ENCODE measurements at regions not wholly inside any gene's neighbourhood (a gene's known extent, or its start where the extent isn't known, plus 50 kb on each side); places are given as distances from the start of the nearest gene placed in this dataset.

DNA sequence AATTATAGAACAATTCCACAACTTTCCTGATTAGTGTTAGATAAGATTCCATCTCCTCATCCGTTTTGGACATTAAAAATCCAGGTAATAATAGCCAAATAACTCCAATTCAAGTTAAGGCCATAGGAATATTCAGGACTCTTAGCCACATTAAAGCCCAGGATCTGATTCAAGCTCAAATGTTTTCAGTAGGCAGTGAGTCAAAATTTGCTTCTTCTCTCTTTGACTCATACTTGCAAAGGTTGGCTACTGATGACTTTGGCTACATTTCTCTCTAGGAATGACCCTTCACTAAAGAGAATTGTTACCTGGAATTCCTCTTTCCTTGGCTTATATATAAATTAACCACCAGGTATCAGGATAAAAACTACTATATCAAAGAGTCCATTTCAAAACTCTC is 354.9 kb upstream of the HS3ST1 start:
- no peaks in the 10 kb centered on the region for H3K36me3 Mint-ChIP-seq (ENCODE audit: low read depth)
- intact Hi-C loops (cut with micrococcal nuclease): no loop called here

GRCh38 chr4:11782859-11783258 is 354.2 kb upstream of the HS3ST1 start:
- peaks cover 5% of the 10 kb centered on the region for H3K4me1 Mint-ChIP-seq (ENCODE audit: low read depth)
- no peaks in the 10 kb centered on the region for H3K36me3 Mint-ChIP-seq (ENCODE audit: low read depth)
- no peak overlapping the region for H3K4me3 Mint-ChIP-seq
- intact Hi-C loops (cut with micrococcal nuclease): no loop called here
- no peak overlapping the region for H3K27ac Mint-ChIP-seq
- no peaks in the 10 kb centered on the region for H3K9me3 Mint-ChIP-seq
- peaks cover 4% of the 10 kb centered on the region for H3K27me3 Mint-ChIP-seq

More for the DNA sequence above, 354.9 kb upstream of the HS3ST1 start:
- Mint-ChIP-seq H3K4me3 (no peak overlapping the region), H3K9me3 (no peaks in the 10 kb centered on the region), H3K27me3 (peaks cover 4% of the 10 kb centered on the region), H3K27ac (no peak overlapping the region), H3K4me1 (ENCODE audit: low read depth) (no peaks in the 10 kb centered on the region)

- Mint-ChIP-seq H3K27me3 (peaks cover 1% of the 10 kb centered on the region), H3K4me3 (no peak overlapping the region), H3K27ac (no peak overlapping the region), H3K36me3 (ENCODE audit: low read depth) (no peaks in the 10 kb centered on the region), H3K4me1 (ENCODE audit: low read depth) (peaks cover 5% of the 10 kb centered on the region), H3K9me3 (no peaks in the 10 kb centered on the region)
- intact Hi-C loops (cut with micrococcal nuclease): no loop called here
Measured at GRCh38 chr4:11777447-11777846, 348.8 kb upstream of the HS3ST1 start.

- H3K36me3 Mint-ChIP-seq (ENCODE audit: low read depth): no peaks in the 10 kb centered on the region
- H3K9me3 Mint-ChIP-seq: no peaks in the 10 kb centered on the region
- no peak overlapping the region for H3K4me3 Mint-ChIP-seq
- peaks cover 1% of the 10 kb centered on the region for H3K27me3 Mint-ChIP-seq
- intact Hi-C loops (cut with micrococcal nuclease): no loop called here
- no peak overlapping the region for H3K27ac Mint-ChIP-seq
- H3K4me1 Mint-ChIP-seq (ENCODE audit: low read depth): peaks cover 5% of the 10 kb centered on the region
Measured at GRCh38 chr4:11774346-11774745, 345.7 kb upstream of the HS3ST1 start.

DNA sequence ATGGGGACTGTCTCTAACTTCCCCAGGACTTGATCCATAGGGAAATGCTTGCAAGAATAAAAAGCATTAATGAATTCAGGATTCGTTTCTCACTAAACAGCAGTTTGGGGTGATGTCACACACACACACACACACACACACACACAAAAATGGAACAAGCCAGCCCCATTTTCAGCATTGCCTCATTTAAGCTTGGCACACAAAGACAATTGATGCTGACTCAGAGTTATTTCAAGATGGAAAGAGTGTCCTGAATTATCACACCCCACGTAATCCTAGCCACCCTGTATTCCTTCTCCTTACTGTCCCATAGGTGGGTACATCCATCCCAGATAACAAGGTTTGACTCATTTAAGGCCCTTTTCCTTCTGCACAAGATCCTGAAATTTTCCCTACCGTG is 345.1 kb upstream of the HS3ST1 start:
- peaks cover 5% of the 10 kb centered on the region for H3K4me1 Mint-ChIP-seq (ENCODE audit: low read depth)
- no peak overlapping the region for H3K4me3 Mint-ChIP-seq
- peaks cover 1% of the 10 kb centered on the region for H3K27me3 Mint-ChIP-seq
- intact Hi-C loops (cut with micrococcal nuclease): no loop called here
- H3K36me3 Mint-ChIP-seq (ENCODE audit: low read depth): no peaks in the 10 kb centered on the region
- no peaks in the 10 kb centered on the region for H3K9me3 Mint-ChIP-seq
- no peak overlapping the region for H3K27ac Mint-ChIP-seq

DNA sequence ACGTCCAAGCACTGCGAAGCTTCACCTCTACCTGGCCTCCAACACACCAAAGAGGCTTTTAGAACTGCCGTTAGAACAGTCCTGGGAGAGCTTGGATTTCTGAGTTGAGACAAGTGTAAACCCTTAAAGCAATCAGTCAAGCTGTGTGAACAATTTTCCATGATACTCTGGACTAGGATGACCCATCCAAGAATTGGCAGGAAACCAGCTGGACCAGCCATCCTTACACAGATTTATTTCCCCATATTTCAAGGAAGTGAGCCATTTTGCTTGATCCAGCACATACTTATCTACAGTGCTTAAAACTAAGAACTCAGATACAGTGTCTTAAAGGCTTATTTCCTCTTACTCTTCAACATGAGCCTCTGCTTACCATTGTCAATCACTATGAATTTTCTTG is 340.7 kb upstream of the HS3ST1 start:
- Mint-ChIP-seq H3K9me3 (no peaks in the 10 kb centered on the region), H3K27me3 (no peaks in the 10 kb centered on the region), H3K4me1 (ENCODE audit: low read depth) (no peaks in the 10 kb centered on the region), H3K27ac (no peak overlapping the region), H3K4me3 (no peak overlapping the region), H3K36me3 (ENCODE audit: low read depth) (no peaks in the 10 kb centered on the region)
- intact Hi-C loops (cut with micrococcal nuclease): loop anchor here (5.0 kb wide), 1 partner anchor 183 kb away; no protein-coding TSS in a partner anchor

GRCh38 chr4:11768251-11768972 is 339.7 kb upstream of the HS3ST1 start:
- no peaks in the 10 kb centered on the region for H3K27me3 Mint-ChIP-seq
- H3K36me3 Mint-ChIP-seq (ENCODE audit: low read depth): no peaks in the 10 kb centered on the region
- H3K4me3 Mint-ChIP-seq: no peak overlapping the region
- H3K4me1 Mint-ChIP-seq (ENCODE audit: low read depth): no peaks in the 10 kb centered on the region
- intact Hi-C loops (cut with micrococcal nuclease): loop anchor here (5.0 kb wide), 1 partner anchor 184 kb away; no protein-coding TSS in a partner anchor
- no peaks in the 10 kb centered on the region for H3K9me3 Mint-ChIP-seq
- H3K27ac Mint-ChIP-seq: no peak overlapping the region

GRCh38 chr4:11765849-11766453 is 337.3 kb upstream of the HS3ST1 start:
- Mint-ChIP-seq H3K4me3 (no peak overlapping the region), H3K4me1 (ENCODE audit: low read depth) (no peaks in the 10 kb centered on the region), H3K9me3 (no peaks in the 10 kb centered on the region), H3K27me3 (no peaks in the 10 kb centered on the region), H3K36me3 (ENCODE audit: low read depth) (no peaks in the 10 kb centered on the region), H3K27ac (no peak overlapping the region)
- intact Hi-C loops (cut with micrococcal nuclease): loop anchor here (1.0 to 5.0 kb wide), 2 partner anchors 186 to 867 kb away; no protein-coding TSS in a partner anchor

DNA sequence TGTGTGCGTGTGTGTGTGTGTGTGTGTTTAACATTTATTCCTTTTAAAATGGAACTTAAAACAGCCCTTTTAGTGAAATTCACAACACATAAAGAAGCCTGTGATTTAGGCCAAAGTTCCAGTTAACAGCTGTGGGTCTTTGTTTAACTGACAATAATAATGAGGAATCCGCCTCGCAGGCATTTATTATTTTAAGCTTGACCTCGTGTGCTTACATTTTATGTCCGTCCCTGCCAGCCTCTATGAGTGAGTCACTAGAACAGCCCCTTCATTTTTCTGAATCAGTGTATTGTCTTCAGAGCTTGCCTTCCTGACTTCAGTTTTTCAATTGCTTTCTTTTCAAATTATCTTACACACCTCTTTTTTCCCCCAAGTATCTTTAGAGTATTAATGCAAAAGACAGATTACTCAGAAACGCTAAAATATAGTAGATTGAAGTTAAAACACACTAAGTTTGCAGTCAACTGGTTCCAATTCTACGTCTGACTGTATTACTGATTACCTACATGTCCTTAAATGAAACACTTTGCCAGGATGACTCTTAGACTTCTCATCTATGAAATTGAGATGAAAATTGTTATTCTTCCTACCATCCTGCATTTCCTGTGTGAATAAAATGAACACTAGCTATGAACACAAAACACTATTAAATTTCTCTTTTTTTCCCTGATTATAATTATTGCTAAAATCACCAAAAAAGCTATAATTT is 319.6 kb upstream of the HS3ST1 start:
- Mint-ChIP-seq H3K36me3 (ENCODE audit: low read depth) (no peaks in the 10 kb centered on the region), H3K9me3 (peaks cover 4% of the 10 kb centered on the region)

DNA sequence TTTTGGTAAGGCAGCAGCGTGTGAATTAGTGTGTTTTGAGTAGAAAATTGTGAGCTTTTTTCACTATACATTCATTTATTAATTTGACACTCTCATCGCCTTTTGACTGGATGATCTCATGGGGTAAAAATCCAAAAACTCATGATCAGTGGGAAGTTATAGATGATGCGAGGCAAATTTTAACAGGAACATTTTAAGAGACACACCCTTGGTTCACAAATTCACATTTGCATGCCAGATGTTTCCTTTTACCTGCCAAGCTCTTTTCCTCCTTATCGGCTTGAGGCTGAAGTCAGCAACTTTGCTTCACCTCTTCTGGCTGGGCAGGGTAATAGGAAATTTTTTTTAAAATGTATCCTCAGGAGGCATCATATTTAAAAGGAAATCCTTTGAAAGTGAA is 318.0 kb upstream of the HS3ST1 start:
- intact Hi-C loops (cut with micrococcal nuclease): no loop called here
- Mint-ChIP-seq H3K4me1 (ENCODE audit: low read depth) (no peaks in the 10 kb centered on the region), H3K27me3 (no peaks in the 10 kb centered on the region), H3K36me3 (ENCODE audit: low read depth) (no peaks in the 10 kb centered on the region), H3K9me3 (no peaks in the 10 kb centered on the region), H3K27ac (no peak overlapping the region), H3K4me3 (no peak overlapping the region)

More for the DNA sequence above, 319.6 kb upstream of the HS3ST1 start:
- Mint-ChIP-seq H3K27me3 (no peaks in the 10 kb centered on the region), H3K4me1 (ENCODE audit: low read depth) (no peaks in the 10 kb centered on the region), H3K27ac (no peak overlapping the region), H3K4me3 (no peak overlapping the region)
- intact Hi-C loops (cut with micrococcal nuclease): no loop called here

DNA sequence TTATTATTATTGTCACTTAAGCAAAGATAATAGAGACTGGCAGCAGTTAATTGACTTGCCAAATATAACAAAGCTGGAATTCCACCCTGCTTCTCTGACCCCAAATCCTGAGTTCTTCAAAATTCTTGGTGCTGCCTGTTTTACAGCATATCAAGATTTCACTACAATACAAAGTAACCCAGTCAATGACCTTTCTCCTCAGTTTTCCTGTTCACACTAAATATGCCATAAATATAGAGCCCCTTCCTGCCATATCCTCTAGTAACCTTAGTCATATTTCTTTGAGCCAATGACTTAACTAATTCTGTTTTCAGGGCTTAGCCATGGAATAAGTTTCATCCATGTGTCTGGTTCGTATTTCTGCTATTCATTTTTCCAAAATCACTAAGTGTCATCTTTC is 315.3 kb upstream of the HS3ST1 start:
- Mint-ChIP-seq H3K4me1 (ENCODE audit: low read depth) (no peaks in the 10 kb centered on the region), H3K4me3 (no peak overlapping the region), H3K27me3 (no peaks in the 10 kb centered on the region), H3K27ac (no peak overlapping the region), H3K36me3 (ENCODE audit: low read depth) (no peaks in the 10 kb centered on the region), H3K9me3 (no peaks in the 10 kb centered on the region)
- intact Hi-C loops (cut with micrococcal nuclease): no loop called here

DNA sequence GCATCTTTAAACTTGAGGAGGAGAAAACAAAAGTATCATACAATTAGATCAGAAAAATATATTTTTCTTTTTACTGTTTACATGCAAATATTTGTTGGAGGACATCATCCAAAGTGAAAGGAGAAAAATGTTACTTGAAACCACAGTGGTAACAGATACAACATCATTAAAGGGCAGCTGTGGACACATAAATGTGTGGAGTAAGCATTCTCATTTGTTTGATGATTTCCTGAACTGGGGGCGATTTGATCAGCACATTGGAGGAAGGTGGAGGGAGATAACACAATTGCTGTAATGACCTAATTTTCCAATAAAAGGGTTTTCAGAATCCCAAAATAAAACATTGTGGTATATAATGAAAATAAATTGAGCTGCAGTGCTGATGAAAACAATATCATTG is 314.5 kb upstream of the HS3ST1 start:
- Mint-ChIP-seq H3K4me3 (no peak overlapping the region), H3K36me3 (ENCODE audit: low read depth) (no peaks in the 10 kb centered on the region), H3K4me1 (ENCODE audit: low read depth) (no peaks in the 10 kb centered on the region), H3K9me3 (no peaks in the 10 kb centered on the region), H3K27ac (no peak overlapping the region), H3K27me3 (no peaks in the 10 kb centered on the region)
- intact Hi-C loops (cut with micrococcal nuclease): no loop called here

GRCh38 chr4:11741190-11741652 is 312.5 kb upstream of the HS3ST1 start:
- intact Hi-C loops (cut with micrococcal nuclease): no loop called here

DNA sequence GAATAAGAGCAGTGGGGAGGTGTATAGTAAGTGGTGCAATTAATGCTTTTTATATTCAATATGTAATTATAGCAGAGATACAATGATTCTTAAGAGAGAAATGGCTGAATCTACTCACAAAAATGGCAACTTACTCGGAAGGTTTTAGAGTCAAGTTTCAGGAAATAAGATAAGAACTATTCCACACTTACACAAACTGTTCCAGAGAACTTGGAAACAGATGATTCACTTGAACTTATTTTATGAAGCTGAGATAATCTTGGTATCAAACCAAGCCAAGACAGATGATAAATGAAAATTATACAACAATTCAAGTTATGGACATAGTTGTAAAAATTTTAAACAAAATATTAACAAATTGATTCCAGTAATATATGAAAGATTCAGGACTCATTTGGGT is 311.3 kb upstream of the HS3ST1 start:
- H3K4me3 Mint-ChIP-seq: no peak overlapping the region
- no peak overlapping the region for H3K27ac Mint-ChIP-seq
- H3K36me3 Mint-ChIP-seq (ENCODE audit: low read depth): no peaks in the 10 kb centered on the region
- intact Hi-C loops (cut with micrococcal nuclease): no loop called here
- no peaks in the 10 kb centered on the region for H3K9me3 Mint-ChIP-seq
- H3K27me3 Mint-ChIP-seq: no peaks in the 10 kb centered on the region
- no peaks in the 10 kb centered on the region for H3K4me1 Mint-ChIP-seq (ENCODE audit: low read depth)

More at GRCh38 chr4:11741190-11741652, 312.5 kb upstream of the HS3ST1 start:
- Mint-ChIP-seq H3K27me3 (no peaks in the 10 kb centered on the region), H3K9me3 (no peaks in the 10 kb centered on the region), H3K4me3 (no peak overlapping the region), H3K4me1 (ENCODE audit: low read depth) (no peaks in the 10 kb centered on the region), H3K36me3 (ENCODE audit: low read depth) (no peaks in the 10 kb centered on the region), H3K27ac (no peak overlapping the region)
